Cerebellar cortex (tissue), 1 donor: ENCODE measurements at regions not wholly inside any gene's neighbourhood (a gene's known extent, or its start where the extent isn't known, plus 50 kb on each side); places are given as distances from the start of the nearest gene placed in this dataset.
"Not testable (repeated sequence)": the region's sequence is repeated elsewhere in the genome, so short reads cannot be mapped to it uniquely, and the experiment has no call there.

Experiments used
- DNase-seq: peaks from one replicate; pipeline ENCODE4 v3.0.0-alpha.2; 2015; ENCODE audit warnings: low spot score

DNA sequence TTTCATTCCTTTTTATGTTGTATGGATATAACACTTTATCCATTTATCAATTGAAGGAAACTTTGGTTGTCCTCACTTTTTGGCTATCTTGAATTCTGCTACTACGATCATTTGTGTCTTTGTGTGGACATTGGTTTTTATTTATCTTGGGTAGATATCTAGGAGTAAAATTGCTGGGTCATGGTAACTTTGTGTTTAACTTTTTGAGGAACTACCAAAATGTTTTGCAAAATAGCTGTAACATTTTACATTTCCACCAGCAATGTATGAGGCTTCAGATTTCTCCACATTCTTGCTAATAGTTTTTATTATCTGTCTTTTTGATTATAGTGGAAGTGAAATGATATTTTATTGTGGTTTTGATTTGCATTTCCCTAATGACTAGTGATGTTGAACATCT lies 55.6 kb downstream of the TLNRD1 start:
- DNase-seq = no peak

DNA sequence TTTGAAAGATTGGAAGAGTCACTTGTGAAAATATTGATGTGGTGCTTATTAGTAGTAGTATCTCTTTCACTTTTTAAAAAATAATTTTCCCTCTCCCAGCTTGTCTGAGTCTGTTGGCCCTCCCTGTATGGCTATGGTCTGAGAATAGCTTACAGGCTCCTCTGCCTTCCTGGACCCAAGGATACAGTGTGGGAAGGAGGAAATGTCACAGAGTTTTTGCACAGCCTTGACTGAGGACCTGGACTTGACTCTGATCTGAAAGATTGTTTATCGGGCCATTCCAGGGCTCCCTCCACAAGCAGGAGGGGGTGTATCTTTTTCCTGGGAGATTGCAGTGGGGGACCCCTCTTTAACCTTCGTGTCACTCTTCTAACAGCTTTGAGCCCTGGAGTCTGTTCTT lies 59.7 kb downstream of the TLNRD1 start:
- no peak for DNase-seq

DNA sequence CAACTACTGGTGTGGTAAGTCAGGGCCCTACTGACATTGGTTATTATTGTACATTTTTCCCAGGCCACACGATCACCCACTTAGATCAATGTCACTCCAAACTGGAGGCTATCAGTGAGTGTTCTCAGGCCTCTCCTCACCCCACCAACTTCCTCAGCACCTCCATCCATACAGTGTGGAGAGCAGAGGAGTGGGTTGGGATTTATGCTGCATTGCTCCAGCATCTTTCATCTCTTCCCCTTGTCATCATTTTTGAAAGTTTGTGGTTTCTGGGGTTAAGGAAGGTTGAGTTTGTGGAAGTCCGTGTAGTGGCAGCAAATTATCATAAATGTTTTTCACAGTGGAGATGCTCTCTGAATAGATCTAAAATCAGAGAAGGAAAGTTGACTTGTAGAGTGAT lies 60.2 kb downstream of the TLNRD1 start:
- no peak for DNase-seq

DNA sequence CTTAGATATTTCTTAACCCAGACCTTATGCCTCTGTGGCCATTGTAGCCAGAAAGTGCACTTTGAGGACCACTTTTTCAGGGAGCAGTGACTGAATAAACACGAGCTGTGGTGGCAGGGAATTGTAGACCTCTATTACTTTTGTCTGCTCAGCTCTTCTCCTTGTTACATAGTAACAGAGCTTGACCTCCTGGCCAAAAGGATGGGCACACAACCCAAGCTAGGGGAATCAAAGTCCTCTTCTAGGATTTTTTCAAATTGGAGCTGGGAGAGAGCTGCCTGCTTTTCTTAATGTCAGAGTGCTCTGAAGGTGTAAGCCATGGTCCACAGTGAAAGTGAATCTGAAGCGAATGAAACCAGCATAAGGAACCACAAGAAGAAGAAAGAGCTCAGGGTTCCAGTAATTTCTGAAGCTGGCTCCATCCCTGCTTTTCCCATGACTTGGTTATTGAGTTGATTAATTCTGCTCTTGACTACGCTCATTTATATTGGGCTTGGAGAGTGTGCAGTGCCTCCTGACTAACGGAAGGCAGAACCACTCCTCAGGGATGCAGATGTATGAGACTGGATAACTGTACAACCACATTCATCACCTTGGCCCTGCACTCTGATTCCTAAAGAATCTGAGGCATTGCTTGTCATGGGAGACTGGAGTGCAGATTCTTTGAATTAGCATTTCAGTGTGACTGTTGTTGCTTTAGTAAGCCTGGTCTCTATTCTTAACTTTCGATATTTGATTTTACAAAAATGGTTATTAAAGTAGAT lies 60.9 kb downstream of the TLNRD1 start:
- DNase-seq = no peak

DNA sequence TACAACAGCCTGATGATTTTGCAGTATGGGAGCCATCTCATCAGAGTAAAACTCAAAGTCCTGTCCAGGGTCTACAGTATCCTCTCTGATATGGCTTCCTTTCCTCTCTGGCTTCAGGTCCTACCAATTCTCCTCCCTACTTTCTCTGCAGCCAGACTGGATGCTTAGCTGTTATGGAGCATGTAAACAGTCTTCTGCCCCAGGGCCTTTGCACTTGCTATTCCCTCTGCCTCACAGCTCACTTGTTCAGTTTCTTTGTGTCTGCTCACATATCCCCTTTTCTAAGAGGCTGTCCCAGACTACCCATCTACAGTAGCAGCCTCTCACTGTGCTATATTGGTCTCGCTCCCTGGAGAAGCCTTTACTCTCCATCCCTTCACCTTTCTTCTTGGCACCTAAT lies 62.2 kb downstream of the TLNRD1 start:
- no peak for DNase-seq

DNA sequence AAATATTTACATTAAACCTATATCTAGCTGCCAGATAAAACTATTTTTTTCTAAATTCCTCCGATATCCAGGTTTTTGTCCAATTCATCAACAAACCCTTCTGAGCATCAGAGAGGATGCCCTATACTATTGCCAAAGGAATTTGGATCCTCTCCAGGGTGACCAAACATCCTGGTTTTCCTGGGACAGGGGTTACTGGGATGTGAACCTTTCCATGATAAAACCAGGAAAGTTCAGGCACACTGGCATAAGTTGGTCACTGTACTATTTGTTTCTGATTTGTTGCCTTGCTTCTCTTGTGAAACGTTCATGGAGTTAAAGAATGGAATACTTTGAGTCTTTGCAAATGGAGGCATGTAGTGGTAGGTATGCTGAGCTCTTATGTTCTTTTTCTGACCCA lies 63.5 kb downstream of the TLNRD1 start:
- DNase-seq = no peak

DNA sequence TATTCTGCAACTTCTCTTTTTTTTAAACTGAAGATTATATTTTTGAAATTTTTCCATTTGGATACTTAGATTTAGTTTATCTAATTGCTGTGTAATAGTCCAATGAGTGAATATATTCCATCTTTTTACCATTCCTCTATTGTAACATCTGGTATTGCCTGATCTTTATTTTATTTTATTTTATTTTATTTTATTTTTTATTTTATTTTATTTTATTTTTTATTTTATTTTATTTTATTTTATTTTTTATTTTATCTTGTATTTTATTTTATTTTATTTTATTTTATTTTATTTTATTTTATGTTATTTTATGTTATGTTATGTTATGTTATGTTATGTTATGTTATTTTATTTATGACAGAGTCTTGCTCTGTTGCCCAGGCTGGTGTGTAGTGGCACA lies 66.5 kb upstream of the CFAP161 start:
- DNase-seq = not testable (repeated sequence)

DNA sequence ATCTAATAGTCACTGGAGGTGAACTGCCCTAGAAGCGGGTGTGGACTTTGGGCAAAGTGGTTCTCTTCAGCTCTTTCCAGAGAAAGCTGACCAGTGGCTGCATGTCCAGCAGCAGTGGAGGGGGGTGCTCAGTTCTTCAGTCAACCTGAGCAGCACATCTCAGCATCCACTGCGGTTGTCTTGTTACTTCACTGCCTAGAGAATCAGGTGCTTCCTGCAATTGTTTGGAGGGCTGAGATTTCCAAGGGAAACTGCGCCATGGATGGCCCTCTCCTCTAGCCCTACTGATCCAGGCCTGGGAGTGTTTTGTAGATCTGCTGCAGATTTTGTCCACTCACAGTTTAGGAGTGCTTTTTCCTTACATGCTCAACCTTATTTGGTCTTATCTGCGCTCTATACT lies 65.6 kb upstream of the CFAP161 start:
- no peak for DNase-seq

DNA sequence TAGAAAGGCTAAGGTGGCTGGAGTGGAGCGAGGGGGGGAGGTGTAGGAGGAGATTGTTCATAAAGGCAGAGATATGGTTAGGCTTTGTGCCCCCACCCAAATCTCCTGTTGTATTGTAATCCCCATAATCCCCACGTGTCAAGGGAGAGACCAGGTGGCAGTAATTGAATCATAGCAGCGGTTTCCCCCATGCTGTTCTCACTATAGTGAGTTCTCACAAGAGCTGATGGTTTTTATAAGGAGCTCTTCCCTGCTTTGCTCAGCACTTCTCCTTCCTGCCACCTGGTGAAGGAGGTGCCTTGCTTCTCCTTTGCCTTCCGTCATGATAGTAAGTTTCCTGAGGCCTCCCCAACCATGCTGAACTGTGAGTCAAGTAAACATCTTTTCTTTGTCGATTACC lies 64.7 kb upstream of the CFAP161 start:
- no peak for DNase-seq

DNA sequence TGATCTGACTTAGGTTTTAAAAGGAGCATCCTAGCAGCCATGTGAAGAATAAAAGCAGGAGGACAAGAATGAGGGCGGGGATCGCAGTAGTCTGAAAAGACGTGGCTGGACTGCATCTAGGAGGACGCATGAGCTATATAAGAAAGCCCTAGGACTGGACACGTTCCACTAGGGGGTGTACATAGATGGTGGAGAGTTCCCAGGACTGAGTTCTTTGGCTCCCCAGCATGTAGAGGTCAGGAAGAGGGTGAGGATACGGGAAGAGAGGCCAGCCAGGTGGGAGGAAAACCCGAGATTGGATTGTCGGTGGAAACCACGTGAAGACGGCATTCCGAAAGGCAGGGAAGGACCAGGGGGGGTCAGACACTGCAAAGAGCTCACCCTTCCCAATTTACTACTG lies 64.2 kb upstream of the CFAP161 start:
- no peak for DNase-seq

DNA sequence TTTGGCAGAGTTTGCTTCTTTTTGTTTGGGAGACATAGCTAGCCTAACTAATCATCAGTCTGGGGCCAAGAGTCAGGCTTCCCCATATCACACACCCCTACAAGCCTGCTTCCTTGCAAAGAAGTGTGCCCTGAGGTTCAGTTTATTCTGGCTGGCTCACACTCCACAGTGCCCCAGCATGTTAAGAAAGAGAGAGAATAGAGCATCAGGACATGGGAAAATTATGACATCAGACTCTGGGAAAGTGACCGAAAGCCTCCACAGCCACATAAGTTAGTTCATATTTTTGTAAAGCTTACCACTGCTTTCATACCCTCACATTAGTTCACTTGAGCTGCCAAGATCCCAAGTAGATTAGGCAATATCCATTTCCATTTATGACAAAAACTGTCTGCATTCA lies 63.0 kb upstream of the CFAP161 start:
- no peak for DNase-seq

DNA sequence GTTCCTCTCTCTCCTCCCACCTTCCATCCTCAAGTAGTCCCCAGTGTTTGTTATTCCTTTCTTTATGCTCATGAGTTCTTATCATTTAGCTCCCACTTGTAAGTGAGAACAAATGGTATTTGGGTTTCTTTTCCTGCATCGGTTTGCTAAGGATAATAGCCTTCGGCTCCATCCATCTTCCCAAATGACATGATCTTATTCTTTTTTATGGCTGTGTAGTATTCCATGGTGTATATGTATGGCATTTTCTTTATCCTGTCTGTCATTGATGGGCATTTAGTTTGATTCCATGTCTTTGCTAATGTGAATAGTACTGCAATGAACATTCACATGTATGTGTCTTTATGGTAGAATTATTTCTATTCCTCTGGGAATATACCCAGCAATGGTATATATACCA lies 62.4 kb upstream of the CFAP161 start:
- DNase-seq = no peak

DNA sequence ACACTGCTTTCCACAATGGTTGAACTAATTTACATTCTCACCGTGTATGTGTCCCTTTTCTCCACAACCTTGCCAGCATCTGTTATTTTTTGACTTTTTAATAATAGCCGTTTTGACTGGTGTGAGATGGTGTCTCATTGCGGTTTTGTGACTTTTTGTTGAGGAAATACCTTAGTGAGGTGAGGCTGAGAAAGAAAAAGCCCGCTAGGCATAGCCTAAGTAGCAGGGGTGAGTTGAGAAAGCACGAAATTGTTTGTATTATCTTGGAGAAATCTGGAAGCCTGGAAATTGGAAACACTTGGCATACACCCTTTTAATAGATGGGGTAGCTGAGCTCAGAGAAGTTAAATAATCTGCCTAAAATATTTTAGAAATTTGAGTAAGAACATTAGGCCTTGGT lies 61.5 kb upstream of the CFAP161 start:
- DNase-seq = no peak

DNA sequence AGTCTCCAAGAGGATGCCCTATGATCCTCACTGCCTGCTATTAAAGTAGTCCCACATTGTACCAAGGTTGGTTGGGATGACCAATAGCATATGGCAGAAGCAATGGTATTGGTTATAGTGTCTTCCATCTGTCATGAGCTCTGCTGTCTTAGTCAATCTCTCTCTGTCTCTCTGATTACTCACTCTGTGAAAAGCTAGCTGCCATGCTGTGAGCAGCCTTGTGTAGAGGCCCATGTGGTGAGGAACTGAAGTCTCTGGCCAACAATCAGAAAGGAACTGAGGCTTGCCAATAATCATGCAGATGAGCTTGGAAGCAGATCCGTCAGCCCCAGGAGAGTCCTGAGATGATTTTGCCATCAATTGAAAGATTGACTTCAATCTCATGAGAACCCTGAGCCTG lies 60.3 kb upstream of the CFAP161 start:
- peak; percentile 71 for DNase-seq

DNA sequence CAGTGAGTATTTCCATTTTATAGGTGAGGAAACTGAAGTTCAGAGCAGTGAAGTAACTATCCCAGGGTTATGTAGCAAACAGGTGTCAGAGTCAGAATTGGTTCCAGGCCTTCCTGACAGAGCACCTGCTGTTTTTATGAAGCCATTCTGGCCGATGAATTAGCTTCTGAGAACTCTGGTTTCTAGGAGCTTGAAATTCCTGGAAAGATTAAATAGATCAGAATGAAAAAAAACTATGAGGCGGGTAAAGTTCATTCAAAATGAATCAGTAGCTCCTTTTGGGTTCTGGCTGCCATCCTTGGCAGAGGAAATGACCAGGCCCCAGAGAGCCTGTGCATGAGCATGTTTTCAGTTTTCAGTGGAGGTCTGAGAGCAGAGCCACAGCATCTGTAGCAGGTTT lies 59.3 kb upstream of the CFAP161 start:
- no peak for DNase-seq

DNA sequence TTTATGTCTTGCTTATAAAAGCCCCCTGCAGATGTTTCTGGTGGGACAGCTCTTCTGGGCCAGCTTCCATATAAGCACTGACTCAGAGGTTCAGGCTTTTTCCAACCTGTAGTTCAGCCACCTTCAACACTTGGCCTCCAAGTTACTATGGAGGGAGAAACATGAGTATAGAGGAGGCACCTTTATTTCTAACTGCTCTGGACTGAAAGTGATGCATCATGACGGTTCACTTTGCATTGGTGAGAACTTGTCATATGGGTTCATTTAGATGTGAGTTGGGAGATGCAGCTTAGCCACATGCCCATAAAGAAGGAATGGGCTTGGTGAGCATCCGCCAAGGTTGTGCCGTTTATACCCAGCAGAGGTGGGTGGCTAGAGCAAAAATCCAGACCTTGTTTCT lies 58.8 kb upstream of the CFAP161 start:
- no peak for DNase-seq

DNA sequence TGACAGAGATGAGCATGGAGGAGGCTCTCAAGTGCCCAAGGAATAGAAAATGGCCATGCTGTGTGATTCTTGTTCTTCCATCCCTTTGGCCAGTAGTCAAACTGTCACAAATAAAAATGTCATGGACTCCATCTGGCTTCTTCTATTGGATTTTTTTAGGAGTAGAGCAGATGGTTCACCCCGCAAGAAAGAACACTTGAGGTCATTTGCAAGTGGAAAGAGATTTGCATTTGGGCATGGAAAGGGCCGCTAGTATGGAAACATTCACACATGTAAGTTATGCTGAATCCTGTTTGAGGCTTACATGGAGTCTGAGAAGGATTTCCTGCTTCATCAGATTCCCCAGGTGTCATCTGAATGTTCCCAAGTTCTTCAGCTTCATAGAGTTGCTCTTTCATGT lies 53.1 kb upstream of the CFAP161 start:
- peak; percentile 75 for DNase-seq

DNA sequence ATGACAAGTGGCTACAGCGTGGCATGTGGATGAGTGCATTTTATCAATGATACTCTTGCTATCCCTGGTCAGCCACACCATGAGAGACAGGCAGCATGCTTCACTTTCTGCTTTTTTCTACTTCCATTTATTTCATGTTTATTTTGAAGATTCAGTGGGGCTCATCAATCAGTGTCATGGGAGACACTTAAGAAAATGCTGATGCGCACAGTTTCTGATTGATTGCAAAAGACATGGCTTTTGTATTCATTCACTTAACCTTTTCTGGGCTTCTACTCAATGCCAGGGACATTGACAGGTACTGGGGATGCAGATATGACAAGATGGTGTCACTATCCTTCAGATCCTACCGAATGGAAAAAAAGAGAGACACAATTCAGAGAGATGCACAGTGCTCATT lies 50.9 kb upstream of the CFAP161 start:
- no peak for DNase-seq
